ENCODE measurements at regions not wholly inside any gene's neighbourhood (a gene's known extent, or its start where the extent isn't known, plus 50 kb on each side); places are given as distances from the start of the nearest gene placed in this dataset.
"Not testable (repeated sequence)": the region's sequence is repeated elsewhere in the genome, so short reads cannot be mapped to it uniquely, and the experiment has no call there.

- DNase-seq (ENCODE audit: low read depth) = no peak
Observed at GRCh38 chr5:18354828-18355227, 720.6 kb downstream of the TAF11L14 start.

GRCh38 chr5:18357486-18357885, 723.2 kb downstream of the TAF11L14 start:
- no peak for DNase-seq (ENCODE audit: low read depth)

DNA sequence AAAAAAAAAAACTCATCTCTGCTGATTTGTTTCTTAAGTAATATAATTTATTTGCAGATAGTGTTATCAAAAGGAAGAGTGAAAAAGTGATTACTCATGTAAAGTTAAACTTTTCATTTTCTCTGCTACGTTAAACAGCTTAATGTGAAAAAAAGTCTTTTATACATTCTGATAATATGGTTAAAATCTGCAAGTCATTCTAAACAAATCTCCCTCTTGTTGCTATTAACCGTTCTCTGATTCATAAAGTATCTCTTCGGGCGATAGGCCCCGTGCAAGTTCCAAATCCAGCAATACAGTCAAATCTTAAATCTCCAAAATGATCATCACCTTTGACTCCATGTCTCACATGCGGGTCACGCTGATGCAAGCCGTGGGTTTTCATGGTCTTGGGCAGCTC, 732.0 kb downstream of the TAF11L14 start:
- DNase-seq (ENCODE audit: low read depth) = no peak

DNA sequence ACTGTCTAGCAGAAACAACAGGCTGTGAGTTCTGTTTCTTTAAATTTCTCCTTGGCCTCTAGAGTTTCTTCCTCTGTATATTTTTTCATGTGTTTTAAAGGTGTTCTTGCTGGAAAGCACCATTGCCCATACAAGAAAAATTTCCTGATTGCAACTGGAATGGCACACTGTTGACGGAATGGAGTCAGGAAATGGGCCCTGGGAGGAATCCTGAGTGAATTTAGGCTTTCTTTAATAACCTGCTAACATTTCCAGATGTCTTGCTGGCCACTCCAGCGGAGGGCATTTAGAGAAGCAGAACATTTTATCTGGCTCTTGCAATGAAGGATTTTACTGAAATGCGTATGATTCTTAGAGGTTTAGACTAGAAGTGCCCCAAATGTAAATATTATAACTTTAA, 736.3 kb downstream of the TAF11L14 start:
- no peak for DNase-seq (ENCODE audit: low read depth)

GRCh38 chr5:18375641-18376040, 741.4 kb downstream of the TAF11L14 start:
- no peak for DNase-seq (ENCODE audit: low read depth)

DNA sequence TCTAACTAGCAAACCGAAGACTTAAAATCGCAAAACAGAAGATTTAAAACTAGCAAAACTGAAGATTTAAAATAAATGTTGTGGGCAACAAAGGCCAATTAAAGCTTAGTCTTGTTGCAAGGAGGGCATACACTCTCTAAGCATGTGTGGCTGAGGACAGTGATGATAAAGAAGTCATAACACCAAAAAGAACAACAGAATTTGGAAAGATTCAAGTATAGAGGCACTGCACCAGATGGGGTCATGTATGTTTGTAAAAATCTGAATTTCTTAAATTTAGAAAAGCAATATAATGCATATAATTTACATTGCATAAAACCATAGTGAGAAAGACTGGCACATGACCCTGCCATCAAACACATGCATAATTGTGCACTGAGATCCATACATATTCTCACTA, 743.8 kb downstream of the TAF11L14 start:
- DNase-seq (ENCODE audit: low read depth) = no peak

DNA sequence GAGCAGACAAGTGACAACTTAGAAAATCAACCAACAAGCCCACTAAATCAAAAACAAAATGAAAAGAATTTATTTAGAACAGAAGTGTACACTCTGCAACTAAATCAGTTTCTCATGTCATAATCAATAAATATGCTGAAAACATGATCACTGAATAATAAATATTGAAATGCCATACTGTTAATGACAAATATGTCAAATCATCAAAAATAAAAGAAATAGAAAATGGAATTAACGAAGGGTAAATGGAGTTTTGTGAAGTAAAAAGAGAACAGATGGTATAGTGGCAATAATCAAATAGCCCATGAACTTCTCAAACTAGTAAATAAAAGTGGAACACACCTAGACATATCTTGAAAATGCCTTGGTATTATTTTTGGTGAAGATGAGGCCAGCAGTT, 744.9 kb downstream of the TAF11L14 start:
- DNase-seq (ENCODE audit: low read depth) = no peak

GRCh38 chr5:18380729-18381362, 746.6 kb downstream of the TAF11L14 start:
- no peak for DNase-seq (ENCODE audit: low read depth)

DNA sequence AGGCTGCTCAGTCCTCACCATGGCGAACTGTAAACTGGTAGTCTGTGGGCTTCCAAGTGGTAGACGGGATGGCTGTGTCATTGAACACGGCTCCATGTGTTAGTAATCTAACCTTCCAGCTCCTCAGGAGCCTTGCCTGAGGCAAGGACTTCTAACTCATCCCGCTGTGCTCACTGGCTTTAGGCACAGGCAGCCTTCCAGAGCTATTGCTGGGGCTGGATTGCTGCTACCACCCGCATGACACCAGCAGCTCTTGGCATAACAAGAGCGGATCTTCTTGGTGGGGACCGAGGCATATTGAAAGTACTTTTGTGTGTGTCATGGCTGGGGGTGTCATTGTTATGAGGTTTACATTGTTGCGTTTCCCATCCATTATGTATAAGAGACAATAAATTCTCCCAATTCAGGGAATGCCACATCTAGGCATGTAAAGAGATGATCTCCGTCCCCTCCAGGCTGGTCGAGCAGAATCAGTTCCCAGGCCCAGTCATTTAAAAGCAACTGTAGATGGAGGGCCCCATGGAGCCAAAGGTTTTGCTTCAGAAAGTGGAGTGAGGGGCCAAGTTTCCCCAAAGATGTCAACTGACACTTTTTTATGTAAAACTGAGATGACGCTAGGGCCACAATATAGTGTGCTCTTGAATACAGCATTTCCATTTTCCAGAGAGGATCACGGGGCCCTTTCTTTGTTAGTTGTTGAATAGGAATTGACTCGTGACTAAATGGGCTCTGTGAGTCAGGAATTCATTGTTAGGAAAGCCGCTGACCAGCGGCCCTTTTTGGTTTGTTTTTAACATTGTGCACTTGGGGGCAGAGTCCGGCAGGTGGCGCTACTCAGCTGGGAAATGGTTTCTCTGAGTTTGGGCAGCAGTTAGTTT, 759.5 kb downstream of the TAF11L14 start:
- DNase-seq (ENCODE audit: low read depth) = peak; percentile 39

GRCh38 chr5:18394443-18394804, 760.2 kb downstream of the TAF11L14 start:
- no peak for DNase-seq (ENCODE audit: low read depth)

DNA sequence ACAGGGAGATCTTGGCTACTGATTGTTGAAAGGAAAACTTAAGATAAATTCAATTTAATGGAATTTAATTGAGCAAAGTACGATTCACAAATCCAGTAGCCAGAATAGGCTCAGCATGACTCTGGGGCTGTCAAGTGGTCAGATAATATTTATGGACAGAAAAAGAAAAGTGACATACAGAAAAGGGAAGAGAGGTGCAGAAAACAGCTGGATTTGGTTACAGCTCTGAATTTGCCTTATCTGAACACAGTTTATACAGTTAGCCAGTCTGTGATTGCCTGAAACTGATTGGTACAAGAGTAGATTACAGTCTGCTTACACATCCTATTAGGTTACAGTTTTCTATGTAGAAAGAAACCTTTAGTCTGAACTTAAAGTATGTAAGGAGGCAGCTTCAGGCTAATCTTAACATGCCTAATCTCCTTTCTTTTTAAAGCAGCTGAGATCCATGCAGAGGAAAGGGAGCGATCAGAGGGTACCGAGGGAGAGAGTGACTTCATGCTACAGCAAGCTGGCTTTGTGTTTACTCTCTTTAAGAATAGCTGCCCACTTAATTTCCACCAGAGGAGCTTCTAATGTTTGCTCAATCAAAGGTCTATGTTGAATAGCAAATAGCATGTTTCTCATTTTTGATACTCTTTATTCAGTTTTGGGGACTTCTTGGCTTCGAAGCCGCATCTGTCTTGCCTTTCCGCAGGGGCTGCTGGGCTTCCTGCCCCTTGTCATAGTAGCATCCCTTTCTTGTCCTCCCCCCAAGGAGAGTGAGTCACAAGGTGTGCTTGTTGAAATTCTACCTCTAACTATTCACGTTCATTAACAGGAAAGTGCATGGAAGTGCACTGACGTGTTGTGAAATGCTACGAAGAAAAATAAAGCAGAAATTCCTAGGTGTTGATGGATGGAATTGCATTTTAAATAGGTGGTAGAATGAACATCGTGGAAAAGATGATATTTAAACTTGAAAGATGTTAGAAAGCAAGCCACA, 761.2 kb downstream of the TAF11L14 start:
- no peak for DNase-seq (ENCODE audit: low read depth)

GRCh38 chr5:18397371-18397770, 763.1 kb downstream of the TAF11L14 start:
- no peak for DNase-seq (ENCODE audit: low read depth)

DNA sequence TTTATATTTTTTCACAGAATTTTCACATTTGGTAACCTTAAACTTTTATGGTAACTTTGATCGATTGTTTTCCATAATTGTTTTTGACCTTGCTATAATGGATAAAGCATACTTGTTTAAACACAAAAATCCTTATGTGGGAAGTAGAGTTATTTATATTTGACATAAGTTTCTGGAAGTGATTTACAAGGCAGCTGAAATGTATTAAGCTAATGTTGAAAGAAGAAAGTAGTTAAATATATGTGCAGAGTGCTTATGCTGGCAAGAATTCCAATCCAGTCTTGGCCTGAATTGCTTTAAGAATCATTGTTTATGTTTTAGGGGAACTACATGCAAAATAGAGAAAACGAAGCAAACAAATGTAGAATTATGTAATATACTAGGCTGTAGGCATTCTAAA, 763.6 kb downstream of the TAF11L14 start:
- no peak for DNase-seq (ENCODE audit: low read depth)

GRCh38 chr5:18399461-18400327, 765.4 kb downstream of the TAF11L14 start:
- DNase-seq (ENCODE audit: low read depth) = not testable (repeated sequence)

GRCh38 chr5:18403141-18403540, 768.9 kb downstream of the TAF11L14 start:
- no peak for DNase-seq (ENCODE audit: low read depth)

DNA sequence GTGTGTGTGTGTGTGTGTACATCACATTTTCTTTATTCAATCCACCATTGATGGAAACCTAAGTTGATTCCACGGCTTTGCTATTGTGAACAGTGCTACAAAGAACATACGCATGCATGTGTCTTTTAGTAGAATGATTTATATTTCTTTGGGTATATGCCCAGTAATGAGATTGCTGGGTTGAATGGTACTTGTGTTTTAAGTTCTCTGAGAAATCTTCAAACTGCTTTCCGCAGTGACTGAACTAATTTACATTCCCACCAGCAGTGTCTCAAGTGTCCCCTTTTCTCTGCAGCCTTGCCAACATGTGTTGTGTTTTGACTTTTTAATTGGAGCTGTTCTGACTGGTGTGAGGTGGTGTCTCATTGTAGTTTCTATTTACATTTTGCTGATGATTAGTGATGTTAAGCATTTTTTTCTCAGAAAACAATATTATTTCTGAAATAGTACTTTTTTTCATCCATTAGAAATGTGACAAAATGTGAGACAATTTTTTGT, 769.7 kb downstream of the TAF11L14 start:
- no peak for DNase-seq (ENCODE audit: low read depth)

GRCh38 chr5:18420711-18421110, 786.5 kb downstream of the TAF11L14 start:
- no peak for DNase-seq (ENCODE audit: low read depth)

DNA sequence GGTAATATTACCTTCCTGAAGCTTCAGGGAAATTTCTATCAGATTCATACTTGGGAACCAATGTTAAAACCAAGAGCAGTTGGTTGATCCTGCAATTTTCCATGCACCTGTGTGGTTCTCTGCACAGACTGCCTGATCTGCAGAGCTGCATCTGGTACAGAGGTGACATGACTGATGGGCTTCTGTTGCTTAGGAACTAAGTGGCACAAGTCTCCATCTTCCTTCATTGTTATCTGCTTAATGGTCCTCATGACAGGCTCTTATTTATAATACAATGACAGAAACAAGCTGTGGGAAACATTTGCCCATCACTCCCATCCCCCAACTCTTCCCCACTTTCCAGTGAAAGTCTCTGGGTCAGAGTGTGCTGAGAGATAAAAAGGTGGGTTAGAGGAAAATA, 799.1 kb downstream of the TAF11L14 start:
- no peak for DNase-seq (ENCODE audit: low read depth)

DNA sequence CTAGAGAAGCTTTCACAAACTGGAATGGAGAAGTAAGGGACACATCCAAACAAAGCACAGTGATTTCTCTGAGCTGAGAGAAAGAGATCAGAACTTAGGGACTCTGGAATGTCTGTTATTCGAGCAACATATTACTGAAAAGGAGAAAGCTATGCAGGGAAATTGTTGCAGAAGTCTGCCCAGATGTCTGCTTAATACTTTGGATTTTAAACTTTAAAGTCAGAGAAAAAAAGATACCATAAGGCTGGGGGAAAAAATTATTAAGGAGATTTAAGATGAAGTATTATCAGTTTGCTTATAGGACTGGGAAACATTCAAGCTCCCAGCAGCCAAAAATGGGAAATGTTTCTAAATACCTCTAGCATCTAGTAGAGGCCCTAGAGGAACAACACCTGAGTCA, 803.9 kb downstream of the TAF11L14 start:
- no peak for DNase-seq (ENCODE audit: low read depth)

DNA sequence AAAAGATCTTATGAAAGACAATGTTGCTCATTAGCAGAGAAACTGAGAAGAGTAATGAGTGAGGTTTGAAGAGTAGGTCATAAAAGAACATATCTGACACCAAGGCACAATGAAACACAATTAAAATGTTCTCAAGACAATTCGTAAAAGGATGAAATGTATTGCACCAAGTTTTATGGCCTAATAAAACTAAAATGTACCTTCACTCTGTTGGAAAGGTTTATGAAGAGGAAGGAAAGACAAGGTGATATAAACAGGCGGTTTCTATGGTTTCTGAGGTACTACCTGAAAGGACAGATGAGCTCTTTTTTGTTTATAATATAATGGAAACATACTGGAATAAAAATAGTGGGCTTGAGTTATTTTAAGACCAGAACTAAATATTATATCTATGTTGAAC, 821.3 kb downstream of the TAF11L14 start:
- no peak for DNase-seq (ENCODE audit: low read depth)

DNA sequence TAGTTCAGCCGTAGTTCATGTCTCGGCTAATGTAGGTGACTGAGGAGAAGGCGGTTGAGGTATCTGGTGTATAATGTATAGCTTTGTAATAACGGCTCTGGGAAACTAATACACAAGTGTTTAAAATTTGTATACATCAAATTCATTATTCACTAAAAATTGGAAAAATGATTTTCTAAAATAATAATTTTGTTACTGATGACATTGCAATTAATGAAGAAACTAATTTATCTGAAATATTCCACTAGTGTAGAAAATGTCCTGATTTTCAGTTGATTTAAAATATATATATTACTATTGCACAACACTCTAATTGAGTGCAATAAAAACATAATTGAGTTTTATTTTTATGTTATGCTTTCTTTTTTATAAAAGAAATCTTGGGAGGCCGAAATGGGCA, 823.0 kb downstream of the TAF11L14 start:
- DNase-seq (ENCODE audit: low read depth) = no peak

Measured in HS-27A (cell line).